GM23338 (cell line): ENCODE measurements at regions not wholly inside any gene's neighbourhood (a gene's known extent, or its start where the extent isn't known, plus 50 kb on each side); places are given as distances from the start of the nearest gene placed in this dataset.

Experiments used
- ATAC-seq: fragments of 200-7000 bp; cut with Tn5 transposase; 3 replicates; pipeline ENCODE4 v1.9.1; 2020
- DNase-seq: peaks from one replicate; pipeline ENCODE4 v3.0.0-alpha.2; 2015; ENCODE audit warnings: low spot score
- H2AFZ ChIP-seq: fragments of 200-600 bp; sonication (generic); 2 replicates; pipeline ENCODE4 v1.8.0; 2016; ENCODE audit warnings: antibody characterized with exemption, mild to moderate bottlenecking, moderate library complexity
- H3F3A ChIP-seq: fragments of 200-600 bp; sonication (generic); replicated peaks from 2 replicates; pipeline ENCODE4 v1.8.0; 2017; ENCODE audit warnings: antibody characterized with exemption, mixed run types, low read depth
- H3K27ac ChIP-seq: fragments of 200-600 bp; sonication (generic); 2 replicates; pipeline ENCODE4 v1.6.1; 2016; ENCODE audit warnings: low read depth
- H3K27me3 ChIP-seq: fragments of 200-600 bp; sonication (generic); 2 replicates; pipeline ENCODE4 v1.8.0; 2016; ENCODE audit warnings: mild to moderate bottlenecking, mixed run types, moderate library complexity; ENCODE audit not compliant: insufficient read depth
- H3K36me3 ChIP-seq: fragments of 200-600 bp; sonication (generic); 2 replicates; pipeline ENCODE4 v1.8.0; 2016; ENCODE audit warnings: mild to moderate bottlenecking; ENCODE audit not compliant: insufficient read depth
- H3K4me1 ChIP-seq: fragments of 200-600 bp; sonication (generic); 2 replicates; pipeline ENCODE4 v1.8.0; 2016; ENCODE audit warnings: mild to moderate bottlenecking, moderate library complexity; ENCODE audit not compliant: insufficient read depth
- H3K4me2 ChIP-seq: fragments of 200-600 bp; sonication (generic); 2 replicates; pipeline ENCODE4 v1.7.1; 2017; ENCODE audit warnings: mixed run types
- H3K4me3 ChIP-seq: fragments of 200-600 bp; sonication (generic); 2 replicates; pipeline ENCODE4 v1.6.1; 2016; ENCODE audit warnings: mixed run types
- H3K79me2 ChIP-seq: fragments of 200-600 bp; sonication (generic); replicated peaks from 2 replicates; pipeline ENCODE4 v1.8.0; 2017; ENCODE audit warnings: mild to moderate bottlenecking; ENCODE audit not compliant: insufficient read depth
- H3K9me2 ChIP-seq: fragments of 200-600 bp; sonication (generic); 2 replicates; pipeline ENCODE4 v1.8.0; 2017; ENCODE audit not compliant: insufficient read depth
- H4K20me1 ChIP-seq: fragments of 200-600 bp; sonication (generic); replicated peaks from 2 replicates; pipeline ENCODE4 v1.8.0; 2017; ENCODE audit warnings: mild to moderate bottlenecking; ENCODE audit not compliant: insufficient read depth
- H3K27ac Mint-ChIP-seq: 2 replicates; pipeline ENCODE4 v1.8.0; 2020; ENCODE audit warnings: inconsistent platforms, mild to moderate bottlenecking, moderate library complexity, mixed read lengths
- H3K27me3 Mint-ChIP-seq: 3 replicates; pipeline ENCODE4 v1.8.0; 2022; ENCODE audit warnings: low read depth, mild to moderate bottlenecking, moderate library complexity, mixed read lengths, inconsistent platforms; ENCODE audit not compliant: insufficient read depth, poor library complexity
- H3K36me3 Mint-ChIP-seq: 3 replicates; pipeline ENCODE4 v1.8.0; 2021; ENCODE audit warnings: low read depth, mild to moderate bottlenecking, inconsistent platforms, moderate library complexity, mixed read lengths
- H3K4me1 Mint-ChIP-seq: 3 replicates; pipeline ENCODE4 v1.8.0; 2020; ENCODE audit warnings: mild to moderate bottlenecking, inconsistent platforms, mixed read lengths
- H3K4me3 Mint-ChIP-seq: 3 replicates; pipeline ENCODE4 v1.8.0; 2021; ENCODE audit warnings: moderate library complexity, mild to moderate bottlenecking, inconsistent platforms, mixed read lengths
- H3K9me3 Mint-ChIP-seq: 3 replicates; pipeline ENCODE4 v1.8.0; 2020; ENCODE audit warnings: moderate library complexity, mild to moderate bottlenecking, inconsistent platforms, mixed read lengths
- CREB1 ChIP-seq: fragments of 250-450 bp; sonication (Bioruptor Pico); IDR thresholded peaks from 2 replicates; pipeline ENCODE4 v1.5.0; 2020; ENCODE audit warnings: low read depth, mild to moderate bottlenecking, moderate library complexity
- CTCF ChIP-seq, 2 experiments: fragments of 200-600 bp in 1 of 2; sonication (generic) in 1 of 2; conservative IDR thresholded peaks; 2 replicates each; pipeline versions ENCODE4 v1.5.1 to v1.6.1; 2016 to 2017; ENCODE audit warnings: antibody characterized with exemption in 2 of 2, low read depth in 2 of 2, mild to moderate bottlenecking in 2 of 2, moderate library complexity in 1 of 2
- ETS1 ChIP-seq: IDR thresholded peaks from 2 replicates; pipeline ENCODE4 v1.6.1; 2016; ENCODE audit warnings: antibody characterized with exemption
- EZH2phosphoT487 ChIP-seq: fragments of 200-600 bp; sonication (generic); IDR thresholded peaks from one replicate; pipeline ENCODE4 v1.8.1; 2018; ENCODE audit warnings: antibody characterized with exemption; ENCODE audit not compliant: unreplicated experiment
- NANOG ChIP-seq: IDR thresholded peaks from 2 replicates; pipeline ENCODE4 v1.6.1; 2016; ENCODE audit warnings: antibody characterized with exemption, borderline replicate concordance
- POLR2AphosphoS5 ChIP-seq: IDR thresholded peaks from 2 replicates; pipeline ENCODE4 v1.6.1; 2016; ENCODE audit warnings: antibody characterized with exemption, low read depth
- REST ChIP-seq: IDR thresholded peaks from one replicate; pipeline ENCODE4 v1.6.1; 2018; ENCODE audit warnings: antibody characterized with exemption; ENCODE audit not compliant: unreplicated experiment
- STAT1 ChIP-seq: IDR thresholded peaks from one replicate; pipeline ENCODE4 v1.6.1; 2016; ENCODE audit warnings: antibody characterized with exemption; ENCODE audit not compliant: unreplicated experiment
- ZNF114 ChIP-seq: fragments of 250-450 bp; sonication (Bioruptor Pico); IDR thresholded peaks from 2 replicates; pipeline ENCODE4 v1.5.0; 2020; ENCODE audit warnings: mild to moderate bottlenecking, moderate library complexity
- ZNF331 ChIP-seq: fragments of 250-450 bp; sonication (Bioruptor Pico); IDR thresholded peaks from 2 replicates; pipeline ENCODE4 v1.5.0; 2020; ENCODE audit warnings: low read depth, mild to moderate bottlenecking, moderate library complexity
- ZNF462 ChIP-seq: fragments of 250-450 bp; sonication (Bioruptor Pico); IDR thresholded peaks from 2 replicates; pipeline ENCODE4 v1.5.0; 2020; ENCODE audit warnings: mild to moderate bottlenecking, moderate library complexity

GRCh38 chr9:12627096-12627495 lies 66.1 kb upstream of the TYRP1 start (continued):
- no peak for TF ChIP-seq ETS1

- H3K4me1 ChIP-seq, result peaks cover 20% of the 10 kb centered on the region; the same call in 1 of the 2 replicates
- peaks cover 8% of the 10 kb centered on the region; the same call in 1 of the 2 replicates for H3K9me2 ChIP-seq
- H3K4me3 ChIP-seq, result no peak overlapping the region
- H3K79me2 ChIP-seq, result no peaks in the 10 kb centered on the region
- no peak overlapping the region for H3K27ac Mint-ChIP-seq
- no peaks in the 10 kb centered on the region for H3K27me3 ChIP-seq
- no peak for DNase-seq
- no peaks in the 10 kb centered on the region for H4K20me1 ChIP-seq
- ATAC-seq, result no peak
- no peak overlapping the region for H3K27ac ChIP-seq
- peaks cover 18% of the 10 kb centered on the region for H3K4me1 Mint-ChIP-seq
- no peak overlapping the region for H3K4me2 ChIP-seq
- H3K27me3 Mint-ChIP-seq, result peaks cover 3% of the 10 kb centered on the region
- no peaks in the 10 kb centered on the region for H3F3A ChIP-seq
- H2AFZ ChIP-seq, result no peak overlapping the region
- no peaks in the 10 kb centered on the region for H3K9me3 Mint-ChIP-seq
- TF ChIP-seq CREB1 (CRISPR knock-in tag), result no peak
- TF ChIP-seq ZNF114 (CRISPR knock-in tag), result no peak
- TF ChIP-seq ZNF462 (CRISPR knock-in tag), result no peak
- no peak for TF ChIP-seq ETS1
- TF ChIP-seq REST, result no peak
- TF ChIP-seq STAT1, result no peak
- no peak for TF ChIP-seq CTCF (conservative IDR thresholded peaks at IDR 0.05; ENCODE audit: low read depth in 2 of 2)
- no peak for TF ChIP-seq ZNF331 (CRISPR knock-in tag)
- TF ChIP-seq POLR2AphosphoS5, result no peak
- TF ChIP-seq EZH2phosphoT487, result no peak
- TF ChIP-seq NANOG, result no peak
- no peaks in the 10 kb centered on the region for H3K36me3 ChIP-seq
- no peaks in the 10 kb centered on the region for H3K36me3 Mint-ChIP-seq
- H3K4me3 Mint-ChIP-seq, result no peak overlapping the region
These were observed 64.6 kb upstream of the TYRP1 start for GRCh38 chr9:12628546-12628945.
